CMK (cell line): ENCODE measurements at regions not wholly inside any gene's neighbourhood (a gene's known extent, or its start where the extent isn't known, plus 50 kb on each side); places are given as distances from the start of the nearest gene placed in this dataset.
"Not testable (repeated sequence)": the region's sequence is repeated elsewhere in the genome, so short reads cannot be mapped to it uniquely, and the experiment has no call there.

Source experiments
- DNase-seq: peaks from one replicate; pipeline ENCODE4 v3.0.0-alpha.2; 2010; ENCODE audit warnings: low read depth

GRCh38 chr6:168851460-168852375, 401.9 kb downstream of the THBS2 start:
- no peak for DNase-seq

- not testable (repeated sequence) for DNase-seq
Observed at GRCh38 chr6:168850027-168850736, 403.5 kb downstream of the THBS2 start.

- no peak for DNase-seq
Observed at GRCh38 chr6:168849459-168849858, 404.2 kb downstream of the THBS2 start.

GRCh38 chr6:168848797-168849196, 404.8 kb downstream of the THBS2 start:
- DNase-seq, result no peak

GRCh38 chr6:168844821-168845609, 404.0 kb downstream of the SMOC2 start:
- DNase-seq, result no peak

- DNase-seq, result not testable (repeated sequence)
Observed at GRCh38 chr6:168842632-168843212, 401.7 kb downstream of the SMOC2 start.

- no peak for DNase-seq
Observed at GRCh38 chr6:168841609-168842278, 400.8 kb downstream of the SMOC2 start.

GRCh38 chr6:168840932-168841331, 399.9 kb downstream of the SMOC2 start:
- DNase-seq, result not testable (repeated sequence)

- not testable (repeated sequence) for DNase-seq
Observed at GRCh38 chr6:168840299-168840698, 399.3 kb downstream of the SMOC2 start.

- no peak for DNase-seq
Observed at GRCh38 chr6:168838037-168838399, 397.0 kb downstream of the SMOC2 start.

GRCh38 chr6:168837254-168838036, 396.5 kb downstream of the SMOC2 start:
- DNase-seq, result no peak

GRCh38 chr6:168835991-168836390, 395.0 kb downstream of the SMOC2 start:
- no peak for DNase-seq

- no peak for DNase-seq
Observed at GRCh38 chr6:168834801-168835200, 393.8 kb downstream of the SMOC2 start.

GRCh38 chr6:168834042-168834587, 393.1 kb downstream of the SMOC2 start:
- no peak for DNase-seq

GRCh38 chr6:168828800-168829199, 387.8 kb downstream of the SMOC2 start:
- no peak for DNase-seq

- DNase-seq, result no peak
Observed at GRCh38 chr6:168828035-168828434, 387.1 kb downstream of the SMOC2 start.

- DNase-seq, result no peak
Observed at GRCh38 chr6:168827586-168827871, 386.5 kb downstream of the SMOC2 start.

GRCh38 chr6:168826726-168827585, 386.0 kb downstream of the SMOC2 start:
- no peak for DNase-seq

GRCh38 chr6:168826078-168826390, 385.1 kb downstream of the SMOC2 start:
- DNase-seq, result no peak
